ENCODE measurements at regions not wholly inside any gene's neighbourhood (a gene's known extent, or its start where the extent isn't known, plus 50 kb on each side); places are given as distances from the start of the nearest gene placed in this dataset.
"Not testable (repeated sequence)": the region's sequence is repeated elsewhere in the genome, so short reads cannot be mapped to it uniquely, and the experiment has no call there.

GRCh38 chr19:27865927-27866777 is 1346.8 kb downstream of the UQCRFS1 start:
- no peak overlapping the region for H3K4me3 ChIP-seq (ENCODE audit: control insufficient read depth, low read depth, low read length)
- TF ChIP-seq CTCF (IDR thresholded peaks at IDR 0.05; ENCODE audit: control insufficient read depth, insufficient read depth, low read depth, low read length, missing control alignments): no peak
- no peak for DNase-seq (ENCODE audit: low read depth)

GRCh38 chr19:27861411-27861975 is 1351.5 kb downstream of the UQCRFS1 start:
- DNase-seq (ENCODE audit: low read depth): no peak
- TF ChIP-seq CTCF (IDR thresholded peaks at IDR 0.05; ENCODE audit: control insufficient read depth, insufficient read depth, low read depth, low read length, missing control alignments): no peak
- H3K4me3 ChIP-seq (ENCODE audit: control insufficient read depth, low read depth, low read length): no peak overlapping the region

GRCh38 chr19:27860309-27860934 is 1352.5 kb downstream of the UQCRFS1 start:
- no peak for DNase-seq (ENCODE audit: low read depth)
- H3K4me3 ChIP-seq (ENCODE audit: control insufficient read depth, low read depth, low read length): no peak overlapping the region

GRCh38 chr19:27859689-27860088 is 1353.3 kb downstream of the UQCRFS1 start:
- TF ChIP-seq CTCF (IDR thresholded peaks at IDR 0.05; ENCODE audit: control insufficient read depth, insufficient read depth, low read depth, low read length, missing control alignments): no peak
- H3K4me3 ChIP-seq (ENCODE audit: control insufficient read depth, low read depth, low read length): no peak overlapping the region
- no peak for DNase-seq (ENCODE audit: low read depth)

More at GRCh38 chr19:27860309-27860934, 1352.5 kb downstream of the UQCRFS1 start:
- TF ChIP-seq CTCF (IDR thresholded peaks at IDR 0.05; ENCODE audit: control insufficient read depth, insufficient read depth, low read depth, low read length, missing control alignments): no peak

GRCh38 chr19:27858981-27859581 is 1353.9 kb downstream of the UQCRFS1 start:
- DNase-seq (ENCODE audit: low read depth): no peak
- no peak overlapping the region for H3K4me3 ChIP-seq (ENCODE audit: control insufficient read depth, low read depth, low read length)
- TF ChIP-seq CTCF (IDR thresholded peaks at IDR 0.05; ENCODE audit: control insufficient read depth, insufficient read depth, low read depth, low read length, missing control alignments): no peak

- not testable (repeated sequence) for H3K4me3 ChIP-seq (ENCODE audit: control insufficient read depth, low read depth, low read length); DNase-seq (ENCODE audit: low read depth)
Observed at GRCh38 chr19:27852931-27853330, 1360.0 kb downstream of the UQCRFS1 start.
